Activated B cell treated with CpG ODN at 0.5 μM for 24 hours (primary cell): ENCODE measurements at regions not wholly inside any gene's neighbourhood (a gene's known extent, or its start where the extent isn't known, plus 50 kb on each side); places are given as distances from the start of the nearest gene placed in this dataset.

Experiments used
- ATAC-seq: fragments of 200-7000 bp; cut with Tn5 transposase; one replicate; pipeline ENCODE4 v1.10.0; 2021; ENCODE audit warnings: low read depth, mild to moderate bottlenecking, moderate library complexity
- CTCF ChIA-PET: fragments of 350-600 bp; sonication (Branson Sonifier 250); formaldehyde crosslinking; loops from one replicate; lab custom pipeline; 2021; ENCODE audit warnings: antibody characterized with exemption; lab: Charles Lee
- POLR2A ChIA-PET: fragments of 350-600 bp; sonication (Branson Sonifier 250); formaldehyde crosslinking; loops from one replicate; lab custom pipeline; 2021; ENCODE audit warnings: antibody characterized with exemption; lab: Charles Lee
- DNase-seq: peaks from one replicate; pipeline ENCODE4 v3.0.0; 2022
- H3K27ac Mint-ChIP-seq: one replicate; pipeline ENCODE4 v1.8.0; 2020; ENCODE audit warnings: mixed read lengths
- H3K27me3 Mint-ChIP-seq: one replicate; pipeline ENCODE4 v1.8.0; 2021; ENCODE audit warnings: mixed read lengths
- H3K36me3 Mint-ChIP-seq: one replicate; pipeline ENCODE4 v1.8.0; 2021; ENCODE audit warnings: low read depth, mixed read lengths
- H3K4me1 Mint-ChIP-seq: one replicate; pipeline ENCODE4 v1.8.0; 2021; ENCODE audit warnings: mixed read lengths
- H3K4me3 Mint-ChIP-seq: one replicate; pipeline ENCODE4 v1.8.0; 2020; ENCODE audit warnings: mild to moderate bottlenecking, mixed read lengths
- H3K9me3 Mint-ChIP-seq: one replicate; pipeline ENCODE4 v1.8.0; 2020; ENCODE audit warnings: mixed read lengths
- CTCF ChIP-seq: fragments of 200-600 bp; IDR thresholded peaks from one replicate; pipeline ENCODE4 v1.8.0; 2022; ENCODE audit warnings: antibody characterized with exemption, mild to moderate bottlenecking
- intact Hi-C: fragments of 100-400 bp; cut with micrococcal nuclease; formaldehyde crosslinking; loops from one replicate; pipeline ENCODE4 v1.15.1; 2024

- Mint-ChIP-seq H3K4me3 (no peak overlapping the region), H3K9me3 (no peaks in the 10 kb centered on the region), H3K36me3 (no peaks in the 10 kb centered on the region), H3K27ac (no peak overlapping the region), H3K27me3 (peaks cover 7% of the 10 kb centered on the region), H3K4me1 (no peaks in the 10 kb centered on the region)
- ChIA-PET POLR2A (no interaction called here), CTCF (no interaction called here)
- intact Hi-C loops: no loop called here
- no peak for TF ChIP-seq CTCF
- DNase-seq (no peak), ATAC-seq (no peak)
Observed at GRCh38 chr1:165134431-165134830, 222.1 kb downstream of the LMX1A start.

GRCh38 chr1:165129568-165130164, 226.8 kb downstream of the LMX1A start:
- POLR2A ChIA-PET: no interaction called here
- intact Hi-C loops: no loop called here
- H3K9me3 Mint-ChIP-seq: no peaks in the 10 kb centered on the region
- H3K27me3 Mint-ChIP-seq: peaks cover 10% of the 10 kb centered on the region
- CTCF ChIA-PET: interaction anchor here (0.9 kb wide), 1 partner anchor 15 kb away, joined by 3 read pairs; no protein-coding TSS in a partner anchor
- H3K4me3 Mint-ChIP-seq: no peak overlapping the region
- TF ChIP-seq CTCF: no peak
- no peak overlapping the region for H3K27ac Mint-ChIP-seq
- no peaks in the 10 kb centered on the region for H3K4me1 Mint-ChIP-seq
- ATAC-seq (no peak), DNase-seq (no peak)
- no peaks in the 10 kb centered on the region for H3K36me3 Mint-ChIP-seq

- TF ChIP-seq CTCF: no peak
- DNase-seq (no peak), ATAC-seq (no peak)
- intact Hi-C loops: no loop called here
- Mint-ChIP-seq H3K27me3 (peaks cover 19% of the 10 kb centered on the region), H3K9me3 (no peaks in the 10 kb centered on the region), H3K4me1 (no peaks in the 10 kb centered on the region), H3K36me3 (no peaks in the 10 kb centered on the region), H3K4me3 (no peak overlapping the region), H3K27ac (no peak overlapping the region)
- ChIA-PET CTCF (no interaction called here), POLR2A (no interaction called here)
Observed at GRCh38 chr1:165124772-165125171, 231.7 kb downstream of the LMX1A start.

GRCh38 chr1:165119086-165119485, 237.4 kb downstream of the LMX1A start:
- intact Hi-C loops: no loop called here
- H3K4me3 Mint-ChIP-seq: no peak overlapping the region
- POLR2A ChIA-PET: no interaction called here
- TF ChIP-seq CTCF: no peak
- H3K4me1 Mint-ChIP-seq: no peaks in the 10 kb centered on the region
- H3K9me3 Mint-ChIP-seq: no peaks in the 10 kb centered on the region
- no peak for ATAC-seq
- H3K27ac Mint-ChIP-seq: no peak overlapping the region
- CTCF ChIA-PET: no interaction called here
- H3K27me3 Mint-ChIP-seq: peaks cover 41% of the 10 kb centered on the region
- no peaks in the 10 kb centered on the region for H3K36me3 Mint-ChIP-seq
- DNase-seq: no peak

GRCh38 chr1:165117482-165117881, 239.0 kb downstream of the LMX1A start:
- H3K4me3 Mint-ChIP-seq: no peak overlapping the region
- intact Hi-C loops: no loop called here

More at GRCh38 chr1:165117482-165117881, 239.0 kb downstream of the LMX1A start:
- TF ChIP-seq CTCF: no peak
- Mint-ChIP-seq H3K9me3 (no peaks in the 10 kb centered on the region), H3K27ac (no peak overlapping the region), H3K4me1 (no peaks in the 10 kb centered on the region), H3K27me3 (peaks cover 34% of the 10 kb centered on the region), H3K36me3 (no peaks in the 10 kb centered on the region)
- POLR2A ChIA-PET: no interaction called here
- no peak for ATAC-seq
- CTCF ChIA-PET: no interaction called here
- DNase-seq: no peak
